OCI-M1 (cell line): ENCODE measurements at regions not wholly inside any gene's neighbourhood (a gene's known extent, or its start where the extent isn't known, plus 50 kb on each side); places are given as distances from the start of the nearest gene placed in this dataset.
"Not testable (repeated sequence)": the region's sequence is repeated elsewhere in the genome, so short reads cannot be mapped to it uniquely, and the experiment has no call there.

Experiments
- DNase-seq: peaks from one replicate; lab custom pipeline; 2025; lab: John Stamatoyannopoulos, UW

DNA sequence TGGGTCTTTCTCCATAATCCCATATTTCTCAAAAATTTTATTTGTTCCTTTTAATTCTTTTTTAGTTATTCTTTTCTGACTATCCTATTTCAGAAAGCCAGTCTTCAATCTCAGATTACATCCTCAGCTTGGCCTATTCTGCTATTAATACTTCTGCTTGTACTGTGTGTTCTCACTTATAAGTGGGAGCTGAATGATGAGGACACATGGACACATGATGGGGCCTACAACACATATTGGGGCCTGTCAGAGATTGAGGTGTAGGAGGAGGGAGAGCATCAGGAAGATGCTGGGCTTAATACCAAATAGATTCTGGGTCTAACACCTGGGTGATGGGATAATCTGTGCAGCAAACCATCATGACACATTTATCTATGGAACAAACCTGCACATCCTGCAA is 82.3 kb downstream of the MAGEE1 start:
- DNase-seq: no peak

DNA sequence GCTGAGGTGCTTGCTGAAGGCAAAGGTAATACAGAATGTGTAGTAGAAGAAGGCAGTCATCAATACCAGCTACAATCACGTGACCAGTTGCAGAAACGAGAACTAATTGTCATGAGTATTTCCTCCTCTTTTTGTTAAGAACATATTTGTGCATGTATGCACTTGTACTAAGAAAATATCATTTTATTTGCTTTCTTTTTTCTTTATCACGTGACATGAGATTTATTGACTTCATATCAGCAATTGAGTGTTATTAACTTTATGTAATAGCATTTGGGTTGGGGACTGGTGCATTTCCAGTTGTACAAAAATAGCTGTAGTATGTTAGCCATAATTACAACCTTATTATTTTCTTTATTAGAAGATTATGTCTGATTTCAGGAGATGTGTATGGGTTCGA is 90.0 kb downstream of the MAGEE1 start:
- no peak for DNase-seq

DNA sequence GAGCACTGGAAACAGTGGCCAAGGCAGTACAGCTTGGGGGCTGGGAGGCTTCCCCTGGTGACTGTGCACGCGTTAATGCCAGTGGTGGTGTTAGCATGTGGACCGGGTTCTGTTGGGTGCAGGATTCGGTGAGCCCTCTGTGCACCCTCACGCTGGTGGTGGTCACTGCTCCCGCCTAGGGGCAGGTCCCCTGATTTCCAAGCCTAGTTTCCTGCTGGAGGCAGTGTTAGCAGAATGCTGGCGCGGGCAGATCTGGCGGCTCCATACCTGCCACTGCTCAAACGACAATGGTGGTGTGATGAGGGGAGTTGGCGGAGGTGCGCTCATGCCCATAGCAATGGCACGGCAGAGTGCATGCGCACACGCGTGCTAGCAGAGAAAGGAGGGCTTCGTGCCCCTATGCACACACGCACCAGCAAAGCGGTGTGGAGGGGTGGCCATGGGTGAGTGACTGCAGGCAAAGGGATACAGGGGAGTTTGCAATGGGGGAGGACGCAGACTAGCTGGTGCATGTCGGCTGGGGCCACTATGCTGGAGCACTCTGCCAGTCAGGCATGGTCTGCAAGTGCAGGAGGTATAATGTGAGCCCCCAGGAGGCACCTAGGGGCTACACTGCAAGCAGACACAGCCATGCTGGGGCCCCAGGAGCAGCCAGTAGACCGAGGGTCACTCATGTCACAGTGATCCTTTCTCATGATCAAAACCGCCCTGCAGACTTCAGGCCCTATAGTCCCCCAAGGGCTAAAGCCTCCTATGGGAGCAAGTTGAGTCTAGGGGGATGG is 93.0 kb downstream of the MAGEE1 start:
- DNase-seq: no peak

DNA sequence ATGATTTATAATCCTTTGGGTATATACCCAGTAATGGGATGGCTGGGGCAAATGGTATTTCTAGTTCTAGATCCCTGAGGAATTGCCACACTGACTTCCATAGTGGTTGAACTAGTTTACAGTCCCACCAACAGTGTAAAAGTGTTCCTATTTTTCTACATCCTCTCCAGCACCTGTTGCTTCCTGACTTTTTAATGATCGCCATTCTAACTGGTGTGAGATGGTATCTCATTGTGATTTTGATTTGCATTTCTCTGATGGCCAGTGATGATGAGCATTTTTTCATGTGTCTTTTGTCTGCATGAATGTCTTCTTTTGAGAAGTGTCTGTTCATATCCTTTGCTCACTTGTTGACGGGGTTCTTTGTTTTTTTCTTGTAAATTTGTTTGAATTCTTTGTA is 108.2 kb downstream of the MAGEE1 start:
- DNase-seq: not testable (repeated sequence)

DNA sequence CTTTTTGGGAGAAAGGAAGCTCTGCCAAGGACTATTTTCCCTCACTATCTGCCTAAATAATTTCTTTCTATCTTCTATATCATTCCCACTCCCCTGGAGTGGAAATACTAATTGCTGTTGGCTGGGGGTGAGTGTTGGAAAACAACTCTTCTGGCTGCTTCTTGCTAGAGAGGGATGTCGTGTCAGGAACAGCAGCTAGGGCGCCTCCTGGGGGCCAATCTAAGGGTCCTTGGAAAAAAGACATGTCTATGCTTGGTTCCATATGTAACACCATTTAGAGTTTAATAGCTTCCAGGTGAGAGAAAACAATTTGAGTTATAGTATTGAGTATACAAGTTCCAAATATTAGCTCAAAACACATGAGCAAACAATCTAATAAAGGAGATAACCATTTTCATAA is 111.3 kb downstream of the MAGEE1 start:
- DNase-seq: no peak

DNA sequence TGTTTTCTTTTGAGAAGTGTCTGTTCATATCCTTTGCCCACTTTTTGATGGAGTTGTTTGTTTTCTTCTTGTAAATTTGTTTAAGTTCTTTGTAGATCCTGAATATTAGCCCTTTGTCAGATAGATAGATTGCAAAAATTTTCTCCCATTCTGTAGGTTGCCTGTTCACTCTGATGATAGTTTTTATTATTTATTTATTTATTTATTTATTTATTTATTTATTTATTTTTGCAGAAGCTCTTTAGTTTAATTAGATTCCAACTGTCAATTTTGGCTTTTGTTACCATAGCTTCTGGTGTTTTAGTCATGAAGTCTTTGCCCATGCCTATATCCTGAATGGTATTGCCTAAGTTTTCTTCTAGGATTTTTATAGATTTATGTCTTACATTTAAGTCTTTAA is 115.9 kb downstream of the MAGEE1 start:
- not testable (repeated sequence) for DNase-seq

DNA sequence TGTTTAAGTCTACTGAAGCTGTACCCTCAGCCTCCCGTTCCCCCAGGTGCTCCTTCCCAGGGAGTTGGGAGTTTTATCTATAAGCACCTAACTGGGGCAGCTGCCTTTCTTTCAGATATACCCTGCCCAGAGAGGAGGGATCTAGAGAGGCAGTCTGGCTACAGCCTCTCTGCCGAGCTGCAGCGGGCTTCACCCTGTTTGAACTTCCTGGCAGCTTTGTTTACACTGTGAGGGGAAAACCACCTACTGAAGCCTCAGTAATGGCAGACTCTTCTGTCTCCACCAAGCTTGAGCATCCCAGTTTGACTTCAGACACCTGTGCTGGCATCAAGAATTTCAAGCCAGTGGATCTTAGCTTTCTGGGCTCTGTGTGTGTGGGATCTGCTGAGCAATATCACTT is 122.5 kb downstream of the MAGEE1 start:
- DNase-seq: no peak

DNA sequence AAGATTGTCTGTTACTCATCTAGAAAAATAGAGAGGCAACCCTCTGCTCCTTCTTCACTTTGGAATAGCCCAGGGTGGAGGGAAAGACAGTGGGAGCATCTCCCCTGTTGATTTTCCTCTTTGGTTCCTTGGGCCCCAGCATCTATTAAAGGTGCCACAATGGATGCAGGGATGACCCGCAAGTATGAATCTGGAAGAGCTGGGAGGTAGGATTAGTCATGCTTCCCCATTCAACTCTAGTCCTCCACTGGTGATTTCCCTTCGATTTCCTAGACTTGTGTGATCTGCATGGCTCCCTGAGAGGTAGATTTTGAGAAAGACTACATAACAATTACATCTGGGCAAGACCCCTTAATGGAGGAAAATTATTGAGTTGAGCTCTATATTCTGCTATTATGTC is 127.8 kb downstream of the MAGEE1 start:
- no peak for DNase-seq

DNA sequence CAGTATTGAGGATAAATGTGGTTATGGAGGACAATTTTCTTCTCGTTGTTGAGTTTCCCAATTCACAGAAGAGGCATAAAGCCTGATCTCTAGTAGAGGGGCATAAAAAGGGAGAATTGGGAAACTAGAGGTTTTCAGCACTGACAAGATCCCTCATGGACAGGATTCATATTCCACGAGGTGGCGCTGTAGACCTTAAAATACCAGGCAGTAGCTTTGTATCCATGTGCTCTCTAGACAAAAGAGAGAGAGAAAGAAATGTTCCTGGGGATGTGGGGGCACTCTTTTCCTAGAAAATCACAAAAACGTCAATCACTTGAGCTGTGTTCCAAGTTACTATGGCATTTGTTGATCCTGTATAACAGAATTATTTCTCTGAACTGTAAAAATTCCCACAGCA is 128.3 kb downstream of the MAGEE1 start:
- DNase-seq: peak; percentile 75

DNA sequence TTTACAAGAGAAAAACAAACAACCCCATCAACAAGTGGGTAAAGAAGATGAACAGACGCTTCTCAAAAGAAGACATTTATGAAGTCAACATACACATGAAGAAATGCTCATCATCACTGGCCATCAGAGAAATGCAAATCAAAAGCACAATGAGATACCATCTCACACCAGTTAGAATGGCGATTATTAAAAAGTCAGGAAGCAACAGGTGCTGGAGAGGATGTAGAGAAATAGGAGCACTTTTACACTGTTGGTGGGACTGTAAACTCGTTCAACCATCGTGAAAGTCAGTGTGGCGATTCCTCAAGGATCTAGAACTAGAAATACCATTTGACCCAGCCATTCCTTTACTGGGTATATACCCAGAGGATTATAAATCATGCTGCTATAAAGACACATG is 137.3 kb downstream of the MAGEE1 start:
- DNase-seq: not testable (repeated sequence)

DNA sequence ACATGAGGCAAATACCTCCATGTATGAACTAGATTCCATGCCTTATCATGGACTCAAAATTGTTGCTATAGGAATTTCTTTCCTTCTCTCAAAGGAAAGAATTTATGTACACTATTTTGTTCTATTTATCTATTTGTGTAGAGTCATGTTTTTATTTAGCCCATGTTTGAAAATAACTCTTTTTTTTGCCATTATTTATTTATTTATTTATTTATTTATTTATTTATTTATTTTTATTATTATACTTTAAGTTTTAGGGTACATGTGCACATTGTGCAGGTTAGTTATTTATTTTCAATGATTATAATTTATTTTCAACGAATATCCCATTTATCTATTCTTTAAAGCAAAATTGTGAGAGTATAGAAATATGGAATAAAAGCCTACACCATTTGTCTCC is 177.9 kb downstream of the MAGEE1 start:
- DNase-seq: no peak

DNA sequence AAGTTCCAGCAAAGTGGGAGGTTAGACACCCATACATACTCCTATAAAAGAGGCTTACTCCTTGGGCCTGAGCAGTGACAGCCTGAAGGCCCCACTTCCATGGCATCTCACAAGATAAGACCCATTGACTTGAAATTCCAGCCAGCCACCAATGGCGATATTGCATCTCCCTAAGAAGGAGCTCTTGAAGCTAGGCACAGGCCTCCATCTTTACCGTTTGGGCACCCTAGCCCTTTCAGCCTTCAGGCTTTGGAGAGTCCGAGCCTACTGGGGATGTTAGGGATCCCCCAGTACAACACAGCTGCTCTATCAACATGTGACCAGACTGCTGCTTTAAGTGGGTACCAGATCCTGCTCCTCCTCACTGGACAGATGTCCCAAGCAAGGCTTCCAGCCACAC is 189.5 kb downstream of the MAGEE1 start:
- DNase-seq: no peak

DNA sequence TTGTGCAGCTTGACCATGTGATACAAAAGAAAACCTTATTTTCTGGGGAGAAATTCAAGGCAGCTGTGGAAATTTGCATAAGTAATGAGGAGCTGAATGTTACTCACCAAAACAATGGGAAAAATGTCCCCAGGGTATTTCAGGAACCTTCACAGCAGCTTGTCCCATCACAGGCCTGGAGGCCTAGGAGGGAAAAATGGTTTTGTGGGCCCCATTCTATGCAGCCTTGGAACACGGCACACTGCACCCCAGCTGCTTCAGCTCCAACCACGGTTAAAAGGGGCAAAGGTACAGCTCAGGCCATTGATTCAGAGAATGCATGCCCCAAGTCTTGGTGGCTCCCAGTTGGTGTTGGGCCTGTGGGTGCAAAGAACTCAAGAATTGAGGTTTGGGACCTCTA is 216.1 kb downstream of the MAGEE1 start:
- DNase-seq: no peak

DNA sequence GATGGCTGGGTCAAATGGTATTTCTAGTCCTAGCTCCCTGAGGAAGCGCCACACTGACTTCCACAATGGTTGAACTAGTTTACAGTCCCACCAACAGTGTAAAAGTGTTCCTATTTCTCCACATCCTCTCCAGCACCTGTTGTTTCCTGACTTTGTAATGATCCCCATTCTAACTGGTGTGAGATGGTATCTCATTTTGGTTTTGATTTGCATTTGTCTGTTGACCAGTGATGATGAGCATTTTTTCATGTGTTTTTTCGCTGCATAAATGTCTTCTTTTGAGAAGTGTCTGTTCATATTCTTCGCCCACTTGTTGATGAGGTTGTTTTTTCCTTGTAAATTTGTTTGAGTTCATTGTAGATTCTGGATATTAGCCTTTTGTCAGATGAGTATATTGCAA is 223.9 kb downstream of the MAGEE1 start:
- DNase-seq: not testable (repeated sequence)

DNA sequence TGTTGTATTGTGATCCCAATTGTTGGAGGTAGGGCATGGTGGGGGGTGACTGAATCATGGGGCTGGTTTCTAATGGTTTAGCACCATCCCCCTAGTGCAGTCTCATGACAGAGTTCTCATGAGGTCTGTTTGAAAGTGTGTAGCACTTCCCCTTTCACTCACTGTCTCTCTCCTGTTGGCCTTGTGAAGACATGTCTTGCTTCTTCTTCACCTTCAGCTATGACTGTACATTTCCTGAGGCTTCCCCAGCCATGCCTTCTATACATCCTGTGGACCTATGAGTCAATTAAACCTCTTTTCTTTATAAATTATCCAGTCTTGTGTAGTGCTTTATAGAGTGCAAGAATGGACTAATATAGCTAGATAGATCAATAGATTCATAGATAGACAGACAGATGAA is 230.0 kb downstream of the MAGEE1 start:
- no peak for DNase-seq
